Panc1 (cell line): ENCODE measurements at regions not wholly inside any gene's neighbourhood (a gene's known extent, or its start where the extent isn't known, plus 50 kb on each side); places are given as distances from the start of the nearest gene placed in this dataset.
A peak's percentile ranks its signal among the peaks of the same experiment; 100 is the strongest.

Source experiments
- ATAC-seq: fragments of 200-7000 bp; cut with Tn5 transposase; 2 replicates; pipeline ENCODE4 v1.9.1; 2020; ENCODE audit warnings: mild to moderate bottlenecking, moderate library complexity
- BruUV-seq: library from RNA; stranded (reverse); fragments of 400-500 nt; replicated peaks from 2 replicates; lab custom pipeline; 2021; lab: Mats Ljungman, UMichigan
- CTCF ChIA-PET: fragments of 300-600 bp; sonication (Branson Sonifier 250); formaldehyde crosslinking; loops from one replicate; lab custom pipeline; 2022; ENCODE audit warnings: antibody characterized with exemption; lab: Charles Lee
- POLR2A ChIA-PET: fragments of 300-600 bp; sonication (Branson Sonifier 250); formaldehyde crosslinking; loops from one replicate; lab custom pipeline; 2022; ENCODE audit warnings: antibody characterized with exemption; lab: Charles Lee
- DNase-seq: peaks from one replicate; pipeline ENCODE4 v3.0.0-alpha.2; 2010; ENCODE audit warnings: low read depth, low spot score
- H3K27ac ChIP-seq: 2 replicates; pipeline ENCODE4 v1.5.1; 2011; ENCODE audit warnings: mild to moderate bottlenecking, low read length, inconsistent platforms
- H3K27me3 ChIP-seq: fragments of 200-500 bp; sonication (Bioruptor generic); 2 replicates; pipeline ENCODE4 v1.6.0; 2014; ENCODE audit warnings: low read length, inconsistent platforms; ENCODE audit not compliant: control insufficient read depth, insufficient read depth
- H3K36me3 ChIP-seq: fragments of 200-500 bp; sonication (Bioruptor generic); 2 replicates; pipeline ENCODE4 v1.5.1; 2014; ENCODE audit warnings: inconsistent platforms, mild to moderate bottlenecking, low read length, moderate library complexity; ENCODE audit not compliant: control insufficient read depth, insufficient read depth
- H3K4me1 ChIP-seq: 2 replicates; pipeline ENCODE4 v1.5.1; 2011; ENCODE audit warnings: inconsistent platforms, mild to moderate bottlenecking, low read length, moderate library complexity; ENCODE audit not compliant: control insufficient read depth, insufficient read depth
- H3K4me3 ChIP-seq, 2 experiments: 2 replicates each; pipeline ENCODE4 v1.5.1; 2011 to 2012; ENCODE audit warnings: low read depth in 2 of 2, low read length in 2 of 2, mild to moderate bottlenecking in 2 of 2, inconsistent platforms in 1 of 2, moderate library complexity in 1 of 2
- H3K9me3 ChIP-seq: fragments of 200-500 bp; sonication (Bioruptor generic); 2 replicates; pipeline ENCODE4 v1.5.1; 2014; ENCODE audit warnings: low read depth, mild to moderate bottlenecking, inconsistent platforms, low read length, moderate library complexity; ENCODE audit not compliant: control insufficient read depth, insufficient read depth
- CTCF ChIP-seq: fragments of 450-650 bp; IDR thresholded peaks from 2 replicates; pipeline ENCODE4 v1.5.1; 2017; ENCODE audit warnings: mild to moderate bottlenecking
- POLR2AphosphoS5 ChIP-seq: IDR thresholded peaks from 2 replicates; pipeline ENCODE4 v1.6.1; 2012; ENCODE audit warnings: mild to moderate bottlenecking, low read depth, low read length, moderate library complexity
- REST ChIP-seq, 2 experiments: IDR thresholded peaks; 2 replicates each; pipeline ENCODE4 v1.6.1; 2011 to 2012; ENCODE audit warnings: low read depth in 2 of 2, control low read depth in 1 of 2, low read length in 1 of 2, mild to moderate bottlenecking in 1 of 2, moderate library complexity in 1 of 2; ENCODE audit not compliant: insufficient read depth in 1 of 2
- SIN3A ChIP-seq: IDR thresholded peaks from 2 replicates; pipeline ENCODE4 v1.6.1; 2012; ENCODE audit warnings: low read depth, mild to moderate bottlenecking, low read length, moderate library complexity, borderline replicate concordance; ENCODE audit not compliant: insufficient read depth
- TCF7L2 ChIP-seq: IDR thresholded peaks from 2 replicates; pipeline ENCODE4 v1.6.1; 2011; ENCODE audit warnings: mild to moderate bottlenecking, low read depth, low read length, inconsistent platforms
- in situ Hi-C: cut with HindIII; loops from 2 replicates; pipeline ENCODE4 v1.10.0; 2016; ENCODE audit warnings: low sequenced_read_pairs, low pct_unique_long_range_greater_than_20kb
- intact Hi-C: fragments of 100-400 bp; cut with micrococcal nuclease; formaldehyde crosslinking; loops from one replicate; pipeline ENCODE4 v1.10.0; 2022; ENCODE audit not compliant: unreplicated experiment

GRCh38 chr2:163155925-163156324, 317.4 kb upstream of the KCNH7 start:
- in situ Hi-C loops (no loop called here), intact Hi-C loops (loop anchor here (5.0 to 10.0 kb wide), 2 partner anchors 1339 to 1561 kb away; no protein-coding TSS in a partner anchor)
- no TSS peak for BruUV-seq
- no peak for ATAC-seq
- no peak overlapping the region for H3K27ac ChIP-seq
- H3K4me1 ChIP-seq = no peaks in the 10 kb centered on the region
- ChIA-PET POLR2A (no interaction called here), CTCF (interaction anchor here (0.6 kb wide), 1 partner anchor 1226 kb away, joined by 3 read pairs; no protein-coding TSS in a partner anchor)
- no peaks in the 10 kb centered on the region for H3K36me3 ChIP-seq
- no peak for DNase-seq
- no peak overlapping the region for H3K4me3 ChIP-seq
- TF ChIP-seq SIN3A (no peak), REST (IDR thresholded peaks at IDR 0.05; ENCODE audit: insufficient read depth in 1 of 2, low read depth in 2 of 2, low read length in 1 of 2) (no peak), TCF7L2 (no peak), CTCF (no peak), POLR2AphosphoS5 (no peak)
- H3K27me3 ChIP-seq = no peaks in the 10 kb centered on the region
- no peaks in the 10 kb centered on the region for H3K9me3 ChIP-seq

GRCh38 chr2:163155279-163155883, 316.8 kb upstream of the KCNH7 start:
- in situ Hi-C loops = no loop called here
- intact Hi-C loops = loop anchor here (5.0 to 10.0 kb wide), 2 partner anchors 1339 to 1562 kb away; no protein-coding TSS in a partner anchor
- CTCF ChIA-PET = interaction anchor here (0.6 kb wide), 1 partner anchor 1226 kb away, joined by 3 read pairs; no protein-coding TSS in a partner anchor
- Histone ChIP-seq H3K4me1 (no peaks in the 10 kb centered on the region), H3K36me3 (no peaks in the 10 kb centered on the region), H3K4me3 (no peak overlapping the region), H3K27me3 (no peaks in the 10 kb centered on the region), H3K27ac (no peak overlapping the region), H3K9me3 (no peaks in the 10 kb centered on the region)
- DNase-seq = no peak
- TF ChIP-seq CTCF = peak; percentile 67; the same call in 1 of the 2 replicates
- no peak for TF ChIP-seq REST (IDR thresholded peaks at IDR 0.05; ENCODE audit: insufficient read depth in 1 of 2, low read depth in 2 of 2, low read length in 1 of 2)
- BruUV-seq = no TSS peak
- POLR2A ChIA-PET = no interaction called here
- ATAC-seq = no peak
